Type B pancreatic cell (in vitro differentiated cells): ENCODE measurements at regions not wholly inside any gene's neighbourhood (a gene's known extent, or its start where the extent isn't known, plus 50 kb on each side); places are given as distances from the start of the nearest gene placed in this dataset.

ENCODE experiments used
- DNase-seq: peaks from one replicate; pipeline ENCODE4 v3.0.0; 2021; ENCODE audit warnings: mixed read lengths; ENCODE audit not compliant: unreplicated experiment; ENCODE audit errors: extremely low spot score
- H3K27ac Mint-ChIP-seq: 2 replicates; pipeline ENCODE4 v1.8.0; 2021; ENCODE audit warnings: mild to moderate bottlenecking, mixed read lengths
- H3K27me3 Mint-ChIP-seq: 2 replicates; pipeline ENCODE4 v1.8.0; 2021; ENCODE audit warnings: mixed read lengths
- H3K36me3 Mint-ChIP-seq: 2 replicates; pipeline ENCODE4 v1.8.0; 2021; ENCODE audit warnings: mixed read lengths
- H3K4me1 Mint-ChIP-seq: one replicate; pipeline ENCODE4 v1.8.0; 2021; ENCODE audit warnings: mixed read lengths; ENCODE audit not compliant: unreplicated experiment
- H3K4me3 Mint-ChIP-seq: 2 replicates; pipeline ENCODE4 v1.8.0; 2021; ENCODE audit warnings: mild to moderate bottlenecking, mixed read lengths
- H3K9me3 Mint-ChIP-seq: 2 replicates; pipeline ENCODE4 v1.8.0; 2021; ENCODE audit warnings: mixed read lengths
- CTCF ChIP-seq: fragments of 200-600 bp; sonication (generic); conservative IDR thresholded peaks from 2 replicates; pipeline ENCODE4 v1.5.0; 2021; ENCODE audit warnings: antibody characterized with exemption, mild to moderate bottlenecking

GRCh38 chr9:93900971-93901861 lies 53.9 kb downstream of the BARX1 start:
- TF ChIP-seq CTCF, result no peak
- Mint-ChIP-seq H3K9me3 (peaks cover 1% of the 10 kb centered on the region), H3K4me3 (no peak overlapping the region), H3K27me3 (peaks cover 10% of the 10 kb centered on the region), H3K4me1 (peaks cover 8% of the 10 kb centered on the region), H3K27ac (no peak overlapping the region), H3K36me3 (no peaks in the 10 kb centered on the region)
- DNase-seq, result peak; percentile 57

GRCh38 chr9:93900436-93900819 lies 54.7 kb downstream of the BARX1 start:
- TF ChIP-seq CTCF, result no peak
- peaks cover 7% of the 10 kb centered on the region for H3K27me3 Mint-ChIP-seq
- peak; percentile 54 for DNase-seq
- no peak overlapping the region for H3K4me3 Mint-ChIP-seq
- H3K4me1 Mint-ChIP-seq, result peaks cover 5% of the 10 kb centered on the region
- no peaks in the 10 kb centered on the region for H3K9me3 Mint-ChIP-seq
- no peak overlapping the region for H3K27ac Mint-ChIP-seq
- H3K36me3 Mint-ChIP-seq, result no peaks in the 10 kb centered on the region

- H3K36me3 Mint-ChIP-seq, result no peaks in the 10 kb centered on the region
- peaks cover 5% of the 10 kb centered on the region for H3K4me1 Mint-ChIP-seq
- peaks cover 7% of the 10 kb centered on the region for H3K27me3 Mint-ChIP-seq
- H3K9me3 Mint-ChIP-seq, result no peaks in the 10 kb centered on the region
- TF ChIP-seq CTCF, result no peak
- H3K4me3 Mint-ChIP-seq, result no peak overlapping the region
- peak; percentile 47 for DNase-seq
- no peak overlapping the region for H3K27ac Mint-ChIP-seq
Observed at GRCh38 chr9:93899609-93900435, 55.3 kb downstream of the BARX1 start.

GRCh38 chr9:93898502-93899426 lies 56.4 kb downstream of the BARX1 start:
- Mint-ChIP-seq H3K36me3 (no peaks in the 10 kb centered on the region), H3K27ac (no peak overlapping the region)
- TF ChIP-seq CTCF, result no peak

GRCh38 chr9:93898026-93898425 lies 57.1 kb downstream of the BARX1 start:
- Mint-ChIP-seq H3K9me3 (peaks cover under 1% of the 10 kb centered on the region), H3K4me1 (peaks cover 5% of the 10 kb centered on the region), H3K27me3 (peaks cover 4% of the 10 kb centered on the region), H3K36me3 (no peaks in the 10 kb centered on the region), H3K27ac (no peak overlapping the region), H3K4me3 (no peak overlapping the region)
- DNase-seq, result no peak
- no peak for TF ChIP-seq CTCF

More at GRCh38 chr9:93898502-93899426, 56.4 kb downstream of the BARX1 start:
- H3K9me3 Mint-ChIP-seq, result no peaks in the 10 kb centered on the region
- H3K4me1 Mint-ChIP-seq, result peaks cover 5% of the 10 kb centered on the region
- peaks cover 4% of the 10 kb centered on the region for H3K27me3 Mint-ChIP-seq
- no peak overlapping the region for H3K4me3 Mint-ChIP-seq
- peak; percentile 36 for DNase-seq
